Fibroblast of mammary gland (primary cell): ENCODE measurements at regions not wholly inside any gene's neighbourhood (a gene's known extent, or its start where the extent isn't known, plus 50 kb on each side); places are given as distances from the start of the nearest gene placed in this dataset.

ENCODE experiments used
- DNase-seq: peaks from one replicate; pipeline ENCODE4 v3.0.0-alpha.2; 2010; ENCODE audit warnings: low read depth
- H3K4me3 ChIP-seq: 2 replicates; pipeline ENCODE4 v1.5.1; 2011; ENCODE audit warnings: low read depth, mild to moderate bottlenecking, low read length, moderate library complexity; ENCODE audit not compliant: control insufficient read depth
- CTCF ChIP-seq: conservative IDR thresholded peaks from 2 replicates; pipeline ENCODE4 v1.5.1; 2011; ENCODE audit warnings: low read depth, low read length, inconsistent platforms; ENCODE audit not compliant: control insufficient read depth, insufficient read depth

GRCh38 chr4:134544303-134544770 is 342.7 kb upstream of the PABPC4L start:
- peak; percentile 1 for DNase-seq
- TF ChIP-seq CTCF: no peak
- H3K4me3 ChIP-seq: no peak overlapping the region

- no peak for TF ChIP-seq CTCF
- no peak overlapping the region for H3K4me3 ChIP-seq
- DNase-seq: no peak
Observed at GRCh38 chr4:134540588-134540987, 339.0 kb upstream of the PABPC4L start.

- no peak for TF ChIP-seq CTCF
- H3K4me3 ChIP-seq: no peak overlapping the region
- DNase-seq: no peak
Observed at GRCh38 chr4:134539729-134540231, 338.2 kb upstream of the PABPC4L start.

DNA sequence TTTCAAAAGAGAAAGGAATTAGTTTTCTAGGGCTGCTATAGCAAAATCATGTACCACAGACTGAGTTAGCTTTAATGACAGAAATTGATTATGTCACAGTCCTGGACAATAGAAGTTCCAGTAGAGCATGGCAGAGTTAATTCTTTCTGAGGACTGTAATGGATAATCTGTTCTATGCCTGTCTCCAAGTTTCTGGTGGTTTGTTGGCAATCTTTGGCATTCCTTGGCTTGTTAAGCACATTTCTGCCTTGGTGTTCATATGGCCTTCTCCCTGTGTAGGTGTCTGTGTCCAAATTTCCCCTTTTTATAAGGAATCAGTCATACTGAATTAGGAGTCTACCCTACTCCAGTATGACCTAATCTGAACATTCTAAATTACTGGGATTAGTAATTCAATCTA is 336.1 kb upstream of the PABPC4L start:
- no peak overlapping the region for H3K4me3 ChIP-seq
- DNase-seq: no peak
- no peak for TF ChIP-seq CTCF

DNA sequence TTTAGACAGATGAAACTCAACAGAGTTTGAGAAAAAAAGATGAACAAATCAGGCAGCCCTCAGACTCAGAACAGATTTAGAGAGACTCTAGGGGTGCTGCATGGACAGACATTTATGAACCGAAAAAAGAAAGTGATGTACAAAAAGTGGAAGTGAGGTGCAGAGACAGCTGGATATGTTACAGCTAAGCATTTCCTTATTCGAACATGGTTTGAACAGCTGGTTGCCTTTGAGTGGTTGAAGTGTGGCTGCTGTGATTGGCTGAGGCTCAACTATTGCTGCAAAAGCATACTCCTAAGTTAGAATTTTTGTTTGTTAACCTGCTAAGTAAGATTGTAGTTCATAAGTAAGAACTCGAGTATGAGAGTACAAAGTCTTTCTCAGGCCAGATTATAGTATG is 331.5 kb upstream of the PABPC4L start:
- TF ChIP-seq CTCF: no peak
- no peak overlapping the region for H3K4me3 ChIP-seq
- no peak for DNase-seq

DNA sequence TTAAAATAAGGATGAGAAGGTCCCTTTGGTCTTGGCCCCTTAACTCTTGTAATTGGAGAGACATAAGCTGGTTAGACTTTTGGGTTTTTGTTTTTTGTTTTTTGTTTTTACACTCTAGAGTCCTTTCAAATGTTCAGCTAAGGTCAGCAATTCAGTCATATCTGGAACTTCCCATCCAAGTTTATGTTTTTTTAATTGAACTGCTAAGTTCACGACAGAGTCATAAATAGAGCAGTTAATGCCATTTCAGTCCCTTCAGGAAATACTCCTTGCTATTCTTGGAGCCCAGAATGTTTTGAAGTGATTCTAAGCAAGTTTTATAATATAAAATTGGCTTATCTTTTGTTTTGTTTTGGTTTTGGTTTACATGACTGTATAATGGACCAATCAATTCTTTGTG is 329.4 kb upstream of the PABPC4L start:
- DNase-seq: no peak
- no peak for TF ChIP-seq CTCF

GRCh38 chr4:134529629-134530028 is 328.0 kb upstream of the PABPC4L start:
- no peak overlapping the region for H3K4me3 ChIP-seq
- DNase-seq: no peak
- no peak for TF ChIP-seq CTCF

More for the DNA sequence above, 329.4 kb upstream of the PABPC4L start:
- no peak overlapping the region for H3K4me3 ChIP-seq
